Ishikawa (cell line): ENCODE measurements at regions not wholly inside any gene's neighbourhood (a gene's known extent, or its start where the extent isn't known, plus 50 kb on each side); places are given as distances from the start of the nearest gene placed in this dataset.

Experiments
- CEBPB ChIP-seq: IDR thresholded peaks from 2 replicates; pipeline ENCODE4 v1.6.1; 2012
- EGR1 ChIP-seq: IDR thresholded peaks from 2 replicates; pipeline ENCODE4 v1.6.1; 2012
- EP300 ChIP-seq: IDR thresholded peaks from 2 replicates; pipeline ENCODE4 v1.6.1; 2012; ENCODE audit warnings: borderline replicate concordance
- FOXM1 ChIP-seq: IDR thresholded peaks from 2 replicates; pipeline ENCODE4 v1.6.1; 2012; ENCODE audit warnings: low read depth, borderline replicate concordance
- TAF1 ChIP-seq: IDR thresholded peaks from 2 replicates; pipeline ENCODE4 v1.6.1; 2012; ENCODE audit warnings: low read depth, mild to moderate bottlenecking
- TF ChIP-seq, protein P1 (sequence below): IDR thresholded peaks from 2 replicates; pipeline ENCODE4 v1.6.1; 2012

DNA sequence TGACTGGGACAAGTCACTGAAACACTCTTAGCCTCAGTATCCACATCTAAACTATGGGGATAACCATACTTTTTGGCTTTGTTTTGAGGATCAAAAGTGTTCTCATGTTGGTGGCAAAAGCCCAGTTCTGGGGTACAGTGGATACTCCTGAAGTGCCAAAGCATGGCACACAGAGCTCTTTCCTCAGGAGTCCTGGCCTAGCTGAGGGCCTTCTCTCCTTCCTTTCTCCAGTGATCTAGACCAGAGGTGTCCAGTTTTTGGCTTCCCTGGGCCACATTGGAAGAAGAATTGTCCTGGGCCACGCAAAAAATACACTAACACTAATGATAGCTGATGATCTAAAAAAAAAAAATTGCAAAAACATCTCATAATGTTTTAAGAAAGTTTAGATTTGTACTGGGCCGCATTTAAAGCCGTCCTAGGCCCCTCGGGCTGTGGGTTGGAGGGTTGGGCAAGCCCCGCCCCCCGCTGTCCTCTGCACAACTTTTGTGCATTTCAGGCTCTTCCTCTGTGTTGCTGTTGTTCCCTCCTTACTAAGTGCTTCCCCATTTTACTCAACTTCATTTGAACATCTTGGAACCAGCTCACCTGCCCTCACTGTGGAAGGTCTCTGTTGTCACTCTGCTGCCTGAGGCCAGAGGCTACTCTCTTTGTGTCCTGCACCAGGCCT is 337.0 kb downstream of the CYRIA start:
- no peak for TF ChIP-seq FOXM1
- TF ChIP-seq TAF1 = no peak
- TF ChIP-seq CEBPB = no peak
- TF ChIP-seq, protein P1, sequence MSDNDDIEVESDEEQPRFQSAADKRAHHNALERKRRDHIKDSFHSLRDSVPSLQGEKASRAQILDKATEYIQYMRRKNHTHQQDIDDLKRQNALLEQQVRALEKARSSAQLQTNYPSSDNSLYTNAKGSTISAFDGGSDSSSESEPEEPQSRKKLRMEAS = no peak
- TF ChIP-seq EGR1 = no peak
- TF ChIP-seq EP300 = no peak
